Heart left ventricle (tissue), 16 donors: ENCODE measurements at regions not wholly inside any gene's neighbourhood (a gene's known extent, or its start where the extent isn't known, plus 50 kb on each side); places are given as distances from the start of the nearest gene placed in this dataset.
"Not testable (repeated sequence)": the region's sequence is repeated elsewhere in the genome, so short reads cannot be mapped to it uniquely, and the experiment has no call there.

Experiments
- ATAC-seq, 4 donors: fragments of 200-7000 bp; cut with Tn5 transposase; one replicate each; pipeline ENCODE4 v1.9.1; 2020 to 2022; ENCODE audit warnings: moderate library complexity in 4 of 4, mild to moderate bottlenecking in 3 of 4, moderate number of reproducible peaks in 1 of 4
- DNase-seq, 5 donors: peaks; one replicate each; pipeline ENCODE4 v3.0.0-alpha.2; 2020
- H3K27ac ChIP-seq, 12 donors: fragments of 200-600 bp; sonication (generic) in 4 of 12; one replicate each; pipeline versions ENCODE4 v1.5.0 to v1.8.0; 2016 to 2022; ENCODE audit warnings: mild to moderate bottlenecking in 2 of 12
- H3K27me3 ChIP-seq, 9 donors: fragments of 200-600 bp; sonication (generic) in 2 of 9; one replicate each; pipeline versions ENCODE4 v1.5.1 to v1.8.0; 2016 to 2022; ENCODE audit warnings: mild to moderate bottlenecking in 3 of 9
- H3K36me3 ChIP-seq, 9 donors: fragments of 200-600 bp; sonication (generic) in 2 of 9; one replicate each; pipeline versions ENCODE4 v1.5.0 to v1.8.0; 2018 to 2022; ENCODE audit warnings: mild to moderate bottlenecking in 2 of 9
- H3K4me1 ChIP-seq, 12 donors: fragments of 200-600 bp; sonication (generic) in 4 of 12; one replicate each; pipeline versions ENCODE4 v1.5.0 to v1.8.0; 2016 to 2022; ENCODE audit warnings: mild to moderate bottlenecking in 3 of 12
- H3K4me3 ChIP-seq, 12 donors: fragments of 200-600 bp; sonication (generic) in 4 of 12; one replicate each; pipeline versions ENCODE4 v1.5.0 to v1.8.0; 2017 to 2022; ENCODE audit warnings: mild to moderate bottlenecking in 9 of 12, moderate library complexity in 4 of 12
- H3K9me3 ChIP-seq, 12 donors: fragments of 200-600 bp; sonication (generic) in 4 of 12; one replicate each; pipeline versions ENCODE4 v1.5.0 to v1.8.0; 2016 to 2022; ENCODE audit warnings: mild to moderate bottlenecking in 1 of 12
- CTCF ChIP-seq, 12 donors: fragments of 200-600 bp; sonication (generic) in 4 of 12; IDR thresholded peaks; one replicate each; pipeline versions ENCODE4 v1.5.0 to v1.8.0; 2018 to 2022; ENCODE audit warnings: antibody characterized with exemption in 12 of 12, mild to moderate bottlenecking in 5 of 12
- POLR2A ChIP-seq, 2 donors: fragments of 450-650 bp; IDR thresholded peaks; one replicate each; pipeline ENCODE4 v1.6.1; 2017; ENCODE audit warnings: antibody characterized with exemption in 2 of 2, mild to moderate bottlenecking in 2 of 2, moderate library complexity in 2 of 2
- WGBS, 4 donors: extraction: QIAGEN DNeasy Blood & Tissue Kit in 2 of 4; methylation state at CpG; one replicate each; pipeline versions ENCODE4 v1.1.5 to v1.1.7; 2013 to 2018; 5-methylcytosine and 5-hydroxymethylcytosine counted together
- intact Hi-C, 10 donors: fragments of 100-400 bp; cut with DNase I; formaldehyde crosslinking; loops; one replicate each; pipeline versions ENCODE4 v1.11.1 to v1.14.2; 2022
- donor health status: ischemic (EF 13 %, LVEDD 7.1; RV severe dilation, severe dysfunction).
- donor health status: healthy with polysubstance abuse.
- donor health status: DM: no; HTN: yes; CAD: no.
- donor health status: DM: no; HTN: no; CAD: no.
- donor health status: ischemic (EF 25% LVEDD 6.9; RV normal size, moderate dysfunction).
- donor health status: ischemic (EF 25% LVEDD 5.7; RV mildly dilated, moderate dysfunction).
- donor health status: healthy.
- donor health status: DM: yes; HTN: yes; CAD: no.
- donor health status: ischemic (EF 35%, LVEDD 5.7; RV mildly dilated, moderate dysfunction).
- donor health status: nonischemic (EF 11% LVEDD 7.7; RV severe dilation, severe dysfunction).
- donor health status: DM: yes; HTN: yes; CAD: no.
- donor health status: PGD.
- donor health status: ischemic (EF 29% LVEDD 5.4; RV normal size, mild dysfunction).
- donor health status: nonischemic (EF 23%, LVEDD 6.1; RV moderate dilation, normal function).

GRCh38 chrX:73916489-73916888 is 64.0 kb upstream of the XIST start:
- DNase-seq (no peak), ATAC-seq (no peak)
- Histone ChIP-seq H3K4me1 (peaks cover 0 to 12% (median 0%) of the 10 kb centered on the region in 12 donors), H3K4me3 (no peak overlapping the region), H3K27ac (no peak overlapping the region), H3K27me3 (peaks cover 0 to 8% (median 0%) of the 10 kb centered on the region in 9 donors), H3K9me3 (no peaks in the 10 kb centered on the region), H3K36me3 (no peaks in the 10 kb centered on the region)
- intact Hi-C loops, result no loop called here
- TF ChIP-seq CTCF (IDR thresholded peaks at IDR 0.05) (no peak), POLR2A (IDR thresholded peaks at IDR 0.05) (no peak)

DNA sequence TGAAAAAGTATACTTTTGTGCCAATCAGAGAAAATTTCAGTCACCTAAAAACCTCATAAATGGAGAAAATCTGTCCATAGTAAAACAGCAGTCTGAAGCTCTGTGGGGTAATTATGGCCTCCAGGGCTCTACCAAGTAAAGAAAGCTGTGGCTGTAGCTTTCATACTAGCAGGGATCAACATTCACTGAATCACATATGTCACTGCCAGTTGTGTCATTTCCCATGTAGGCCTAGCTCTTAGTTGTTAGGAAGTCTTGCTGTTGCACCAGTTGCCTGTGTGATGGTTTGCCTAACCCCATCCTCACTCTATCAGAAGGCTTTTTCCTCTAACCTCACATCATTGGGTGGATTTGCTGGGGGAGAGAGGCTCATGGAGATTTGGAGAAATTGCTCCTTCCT is 62.3 kb upstream of the XIST start:
- DNase-seq, H3K4me3 ChIP-seq, intact Hi-C loops, H3K27ac ChIP-seq, ATAC-seq, H3K36me3 ChIP-seq, H3K9me3 ChIP-seq: not testable (repeated sequence)
- Histone ChIP-seq H3K4me1 (peaks cover 0 to 12% (median 0%) of the 10 kb centered on the region in 12 donors), H3K27me3 (peaks cover 0 to 20% (median 0%) of the 10 kb centered on the region in 9 donors)

GRCh38 chrX:73913580-73913979 is 61.1 kb upstream of the XIST start:
- H3K9me3 ChIP-seq, result no peaks in the 10 kb centered on the region
- no peak for TF ChIP-seq POLR2A (IDR thresholded peaks at IDR 0.05)
- TF ChIP-seq CTCF (IDR thresholded peaks at IDR 0.05), result no peak
- H3K4me3 ChIP-seq, result no peak overlapping the region
- no peaks in the 10 kb centered on the region for H3K36me3 ChIP-seq
- WGBS, 4 donors, result 32 to 53% (median 47%) methylated on average over 5 of the region's 5 CpGs
- H3K27ac ChIP-seq, result no peak overlapping the region
- H3K4me1 ChIP-seq, result peaks cover 0 to 12% (median 0%) of the 10 kb centered on the region in 12 donors
- intact Hi-C loops, result no loop called here
- H3K27me3 ChIP-seq, result peaks cover 0 to 16% (median 0%) of the 10 kb centered on the region in 9 donors
- DNase-seq (peak in 1 of 5 donors; percentile 16), ATAC-seq (no peak)

- DNase-seq, H3K9me3 ChIP-seq, H3K36me3 ChIP-seq, intact Hi-C loops, ATAC-seq, H3K4me3 ChIP-seq, H3K27ac ChIP-seq, H3K4me1 ChIP-seq: not testable (repeated sequence)
- peaks cover 0 to 23% (median 0%) of the 10 kb centered on the region in 9 donors for H3K27me3 ChIP-seq
- WGBS, 4 donors, result 88 to 94% (median 93%) methylated on average over 5 of the region's 5 CpGs
Measured at GRCh38 chrX:73911946-73912345, 59.4 kb upstream of the XIST start.

DNA sequence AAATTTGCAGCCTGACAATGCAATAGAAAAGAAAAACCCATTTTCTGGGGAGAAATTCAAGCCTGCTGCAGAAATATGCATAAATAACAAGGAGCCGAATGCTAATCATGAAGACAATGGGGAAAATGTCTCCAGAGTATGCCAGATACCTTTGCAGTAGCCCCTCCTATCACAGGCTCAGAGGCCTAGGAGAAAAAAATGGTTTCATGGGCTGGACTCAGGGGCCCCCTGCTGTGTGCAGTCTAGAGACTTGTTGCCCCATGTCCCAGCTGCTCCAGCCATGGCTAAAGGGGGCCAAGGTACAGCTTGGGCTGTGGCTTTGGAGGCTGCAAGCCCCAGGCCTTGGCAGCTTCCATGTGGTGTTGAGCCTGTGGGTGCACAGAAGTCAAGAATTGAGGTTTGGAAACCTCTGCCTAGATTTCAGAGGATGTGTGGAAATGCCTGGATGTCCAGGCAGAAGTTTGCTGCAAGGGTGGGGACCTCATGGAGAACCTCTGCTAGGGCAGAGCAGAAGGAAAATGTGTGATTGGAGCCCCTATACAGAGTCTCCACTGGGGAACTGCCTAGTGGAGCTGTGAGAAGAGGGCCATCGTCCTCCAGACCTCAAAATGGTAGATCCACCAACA is 53.3 kb upstream of the XIST start:
- H3K36me3 ChIP-seq, DNase-seq, H3K27ac ChIP-seq, H3K4me1 ChIP-seq, intact Hi-C loops, H3K4me3 ChIP-seq, ATAC-seq: not testable (repeated sequence)
- Histone ChIP-seq H3K9me3 (peaks cover 0 to 15% (median 0%) of the 10 kb centered on the region in 12 donors), H3K27me3 (peaks cover 0 to 12% (median 0%) of the 10 kb centered on the region in 9 donors)
- 77 to 86% (median 85%) methylated on average over 2 of the region's 2 CpGs for WGBS, 4 donors

DNA sequence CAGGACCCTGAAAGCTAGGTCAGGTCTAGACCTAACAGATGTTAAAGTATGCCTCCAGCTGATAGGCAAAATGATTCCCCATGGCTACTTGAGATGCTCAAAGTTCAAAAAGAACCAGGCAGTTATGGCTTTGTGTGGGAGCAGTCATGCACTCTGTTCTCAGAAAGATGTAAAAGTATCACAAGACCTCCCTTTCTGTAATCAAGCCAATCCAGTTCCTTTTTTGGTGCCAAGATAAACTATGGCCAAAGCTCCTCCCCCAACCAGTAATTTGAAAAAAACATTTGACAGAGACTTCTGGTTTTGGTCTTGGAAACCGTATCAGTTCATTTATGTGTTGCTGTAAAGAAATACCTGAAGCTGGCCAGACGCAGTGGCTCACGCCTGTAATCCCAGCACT is 51.4 kb upstream of the XIST start:
- no peak for DNase-seq
- Histone ChIP-seq H3K4me3 (no peak overlapping the region), H3K27me3 (peaks cover 0 to 6% (median 0%) of the 10 kb centered on the region in 9 donors), H3K9me3 (peaks cover 0 to 15% (median 0%) of the 10 kb centered on the region in 12 donors), H3K36me3 (no peaks in the 10 kb centered on the region), H3K4me1 (no peaks in the 10 kb centered on the region), H3K27ac (no peak overlapping the region)
- 63 to 77% (median 73%) methylated on average over 3 of the region's 3 CpGs for WGBS, 4 donors
- ATAC-seq, result no peak
- intact Hi-C loops, result no loop called here
- TF ChIP-seq CTCF (IDR thresholded peaks at IDR 0.05) (no peak), POLR2A (IDR thresholded peaks at IDR 0.05) (no peak)
